HFFc6 (cell line): ENCODE measurements at regions not wholly inside any gene's neighbourhood (a gene's known extent, or its start where the extent isn't known, plus 50 kb on each side); places are given as distances from the start of the nearest gene placed in this dataset.
"Not testable (repeated sequence)": the region's sequence is repeated elsewhere in the genome, so short reads cannot be mapped to it uniquely, and the experiment has no call there.

Experiments
- DNase-seq: peaks from one replicate; pipeline ENCODE4 v3.0.0-alpha.2; 2018
- H3K27ac Mint-ChIP-seq: 2 replicates; pipeline ENCODE4 v1.8.0; 2020; ENCODE audit warnings: mild to moderate bottlenecking, mixed read lengths
- H3K27me3 Mint-ChIP-seq: 2 replicates; pipeline ENCODE4 v1.8.0; 2021; ENCODE audit warnings: mild to moderate bottlenecking, moderate library complexity, mixed read lengths; ENCODE audit not compliant: insufficient read depth
- H3K36me3 Mint-ChIP-seq: 2 replicates; pipeline ENCODE4 v1.8.0; 2021; ENCODE audit warnings: low read depth, mixed read lengths
- H3K4me1 Mint-ChIP-seq: 2 replicates; pipeline ENCODE4 v1.8.0; 2020; ENCODE audit warnings: low read depth, mixed read lengths
- H3K4me3 Mint-ChIP-seq: 2 replicates; pipeline ENCODE4 v1.8.0; 2020; ENCODE audit warnings: mild to moderate bottlenecking, moderate library complexity, mixed read lengths
- H3K9me3 Mint-ChIP-seq: 2 replicates; pipeline ENCODE4 v1.8.0; 2020; ENCODE audit warnings: mild to moderate bottlenecking, mixed read lengths
- CTCF ChIP-seq: fragments of 200-600 bp; sonication (generic); IDR thresholded peaks from 2 replicates; pipeline ENCODE4 v1.5.0; 2021; ENCODE audit warnings: antibody characterized with exemption, mild to moderate bottlenecking

GRCh38 chr1:73676186-73676585 is 521.8 kb downstream of the LRRIQ3 start:
- H3K4me1 Mint-ChIP-seq, result no peaks in the 10 kb centered on the region
- no peaks in the 10 kb centered on the region for H3K27me3 Mint-ChIP-seq
- no peaks in the 10 kb centered on the region for H3K9me3 Mint-ChIP-seq
- H3K36me3 Mint-ChIP-seq, result no peaks in the 10 kb centered on the region
- no peak for DNase-seq
- TF ChIP-seq CTCF, result no peak
- H3K4me3 Mint-ChIP-seq, result no peak overlapping the region
- no peak overlapping the region for H3K27ac Mint-ChIP-seq

- no peak overlapping the region for H3K4me3 Mint-ChIP-seq
- no peak for DNase-seq
- H3K4me1 Mint-ChIP-seq, result no peaks in the 10 kb centered on the region
- peak; percentile 74 for TF ChIP-seq CTCF
- H3K27me3 Mint-ChIP-seq, result no peaks in the 10 kb centered on the region
- H3K9me3 Mint-ChIP-seq, result 0 out of 2 replicates have a peak, but pooled peaks cover 3% of the 10 kb centered on the region
- no peak overlapping the region for H3K27ac Mint-ChIP-seq
- H3K36me3 Mint-ChIP-seq, result no peaks in the 10 kb centered on the region
These were observed 522.9 kb downstream of the LRRIQ3 start for GRCh38 chr1:73674945-73675561.

- no peaks in the 10 kb centered on the region for H3K36me3 Mint-ChIP-seq
- H3K4me1 Mint-ChIP-seq, result no peaks in the 10 kb centered on the region
- H3K27me3 Mint-ChIP-seq, result no peaks in the 10 kb centered on the region
- no peak for TF ChIP-seq CTCF
- no peak for DNase-seq
- 0 out of 2 replicates have a peak, but pooled peaks cover 4% of the 10 kb centered on the region for H3K9me3 Mint-ChIP-seq
- H3K4me3 Mint-ChIP-seq, result no peak overlapping the region
- no peak overlapping the region for H3K27ac Mint-ChIP-seq
These were observed 524.0 kb downstream of the LRRIQ3 start for GRCh38 chr1:73673971-73674370.

GRCh38 chr1:73671530-73671929 is 526.4 kb downstream of the LRRIQ3 start:
- Mint-ChIP-seq H3K4me1 (no peaks in the 10 kb centered on the region), H3K36me3 (no peaks in the 10 kb centered on the region), H3K27me3 (no peaks in the 10 kb centered on the region), H3K4me3 (no peak overlapping the region), H3K9me3 (peaks cover 20% of the 10 kb centered on the region), H3K27ac (no peak overlapping the region)
- no peak for DNase-seq
- TF ChIP-seq CTCF, result no peak

GRCh38 chr1:73667959-73668358 is 530.0 kb downstream of the LRRIQ3 start:
- peaks cover 33% of the 10 kb centered on the region for H3K9me3 Mint-ChIP-seq
- not testable (repeated sequence) for H3K27me3 Mint-ChIP-seq, H3K4me3 Mint-ChIP-seq, DNase-seq, H3K36me3 Mint-ChIP-seq, H3K27ac Mint-ChIP-seq, H3K4me1 Mint-ChIP-seq

- Mint-ChIP-seq H3K4me1 (no peaks in the 10 kb centered on the region), H3K9me3 (peaks cover 36% of the 10 kb centered on the region), H3K27me3 (no peaks in the 10 kb centered on the region), H3K4me3 (no peak overlapping the region), H3K27ac (no peak overlapping the region), H3K36me3 (no peaks in the 10 kb centered on the region)
- no peak for TF ChIP-seq CTCF
- DNase-seq, result no peak
These were observed 535.5 kb downstream of the LRRIQ3 start for GRCh38 chr1:73662526-73662925.
